Umbilical cord (tissue), 1 donor: ENCODE measurements at regions not wholly inside any gene's neighbourhood (a gene's known extent, or its start where the extent isn't known, plus 50 kb on each side); places are given as distances from the start of the nearest gene placed in this dataset.

Source experiments
- DNase-seq: peaks from one replicate; pipeline ENCODE4 v3.0.0-alpha.2; 2015; ENCODE audit warnings: low spot score

DNA sequence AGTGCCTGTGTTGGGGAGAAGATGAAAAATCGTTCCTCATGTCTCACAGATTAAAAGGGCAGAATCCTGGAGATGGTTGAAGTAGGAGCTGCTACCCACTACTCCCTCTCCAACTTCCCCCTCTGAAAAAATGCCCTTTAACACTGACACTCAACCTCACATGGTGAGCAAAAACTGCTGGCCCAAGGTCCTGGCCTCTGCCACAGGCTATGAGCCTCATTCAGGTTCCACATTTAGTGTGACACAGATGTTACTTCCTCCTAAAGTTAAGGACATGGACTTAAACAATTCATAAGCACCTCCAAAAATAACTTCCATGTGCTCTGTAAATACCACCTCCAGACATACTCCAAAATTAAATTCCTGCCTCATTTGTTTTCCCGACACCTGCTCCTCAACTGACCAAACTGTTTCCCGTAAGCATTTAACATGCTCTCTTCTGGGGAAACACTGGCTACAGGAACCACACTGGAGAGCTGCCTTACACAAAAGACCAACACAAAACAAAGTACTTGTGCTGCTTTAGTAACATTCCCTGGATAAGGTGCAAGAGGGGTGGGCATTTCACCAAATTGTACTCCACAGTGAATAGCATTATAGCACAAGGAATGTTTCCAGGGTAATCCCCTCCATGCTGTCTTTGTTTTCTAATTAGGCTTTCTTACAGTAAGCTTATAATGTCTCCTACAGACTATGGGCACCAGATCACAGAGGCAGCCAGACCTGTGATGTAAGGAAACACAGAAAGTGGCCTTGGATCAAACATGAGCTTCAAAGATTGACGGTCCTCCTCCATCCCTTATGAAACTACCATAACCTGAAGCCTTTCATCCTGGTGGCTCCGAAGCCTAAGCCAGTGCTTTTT lies 57.0 kb downstream of the PHLDA1 start:
- DNase-seq, result no peak

DNA sequence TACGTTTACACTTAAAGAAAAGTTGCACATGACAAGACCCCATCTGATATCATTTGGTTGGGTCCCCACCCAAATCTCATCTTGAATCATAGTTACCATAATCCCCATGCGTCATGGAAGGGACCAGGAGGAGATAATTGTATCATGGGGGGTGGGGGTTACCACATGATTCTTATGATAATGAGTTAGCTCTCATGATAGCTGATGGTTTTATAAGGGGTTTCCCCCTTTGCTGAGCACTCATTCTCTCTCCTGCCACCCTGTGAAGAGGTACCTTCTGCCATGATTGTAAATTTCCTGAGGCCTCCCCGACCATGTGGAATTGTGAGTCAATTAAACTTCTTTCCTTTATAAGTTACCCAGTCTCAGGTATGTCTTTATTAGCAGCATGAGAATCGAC lies 60.3 kb downstream of the PHLDA1 start:
- DNase-seq, result no peak

DNA sequence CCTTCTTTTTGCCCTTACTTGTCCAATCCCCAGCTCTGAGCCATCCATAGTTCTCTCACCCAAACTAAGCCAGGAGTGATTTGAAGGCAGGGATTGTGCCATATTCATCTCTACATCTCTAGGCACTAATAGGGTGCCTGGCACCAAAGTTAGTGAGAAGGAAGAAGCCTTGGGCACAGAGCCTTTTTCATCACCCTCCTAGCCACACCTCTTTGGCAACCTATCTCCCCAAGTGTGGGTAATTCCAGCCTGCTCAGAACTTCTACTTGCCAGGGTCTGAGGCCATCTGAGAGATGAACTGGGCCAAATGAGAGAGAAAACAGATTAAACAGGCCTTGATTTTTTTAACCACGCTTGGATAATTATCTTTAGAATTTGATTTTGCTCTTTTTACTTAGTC lies 61.3 kb downstream of the PHLDA1 start:
- DNase-seq, result no peak

DNA sequence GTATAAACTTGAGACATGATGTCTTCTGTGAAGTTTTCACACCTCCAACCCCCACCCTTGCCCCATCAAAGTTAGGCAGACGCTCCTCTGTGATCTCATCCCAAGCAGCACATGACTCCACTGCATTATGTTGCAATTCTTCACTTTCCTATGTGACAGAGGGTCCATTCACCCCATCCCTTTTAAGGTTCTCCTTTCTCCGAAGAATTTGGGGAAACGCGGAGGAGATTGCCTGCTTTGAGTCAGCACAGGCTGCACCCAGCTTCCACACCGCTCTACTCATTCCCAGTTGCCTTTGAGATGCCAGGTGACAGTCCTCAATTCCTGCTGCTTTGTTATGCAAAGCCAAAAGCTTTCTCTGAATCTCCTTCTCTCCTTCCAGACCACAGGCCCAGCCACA lies 61.8 kb downstream of the PHLDA1 start:
- no peak for DNase-seq

DNA sequence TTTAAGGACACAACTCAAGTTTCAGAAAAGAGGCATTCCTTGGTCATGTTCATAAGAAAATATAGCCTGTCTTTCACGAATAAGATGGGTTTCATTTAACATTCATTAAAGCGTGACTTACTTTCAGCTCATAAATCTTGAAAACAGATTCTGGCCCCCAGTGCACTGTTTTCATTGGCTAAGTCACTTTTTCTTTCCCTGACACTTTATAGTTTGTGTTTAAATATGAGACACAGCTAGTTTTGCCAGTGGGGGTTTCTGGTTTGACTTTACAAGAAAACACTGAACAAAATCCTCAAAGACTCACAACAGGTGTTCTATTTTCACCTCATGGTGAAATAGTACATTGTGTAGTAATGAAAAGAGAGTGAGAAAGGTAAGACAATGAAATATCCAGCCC lies 65.9 kb downstream of the PHLDA1 start:
- DNase-seq, result no peak

DNA sequence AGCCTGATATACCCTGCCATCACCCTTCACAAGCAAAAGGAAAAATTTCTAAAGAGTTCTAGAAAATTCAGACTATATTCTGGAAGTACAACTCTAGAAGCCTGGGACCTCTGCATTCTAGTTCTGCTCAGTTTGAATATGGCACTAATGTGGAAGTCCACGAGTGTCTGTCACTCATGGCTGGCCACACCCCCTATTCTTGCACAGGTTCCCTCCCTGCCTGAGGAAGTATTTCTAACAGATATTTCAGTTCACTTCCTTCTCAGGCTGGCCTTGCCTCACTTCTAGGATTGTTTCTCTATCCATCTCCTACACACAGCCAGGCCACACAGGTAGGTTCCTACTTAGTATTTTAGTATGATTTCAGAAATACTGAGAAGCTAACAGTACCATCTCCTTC lies 67.4 kb downstream of the PHLDA1 start:
- no peak for DNase-seq

DNA sequence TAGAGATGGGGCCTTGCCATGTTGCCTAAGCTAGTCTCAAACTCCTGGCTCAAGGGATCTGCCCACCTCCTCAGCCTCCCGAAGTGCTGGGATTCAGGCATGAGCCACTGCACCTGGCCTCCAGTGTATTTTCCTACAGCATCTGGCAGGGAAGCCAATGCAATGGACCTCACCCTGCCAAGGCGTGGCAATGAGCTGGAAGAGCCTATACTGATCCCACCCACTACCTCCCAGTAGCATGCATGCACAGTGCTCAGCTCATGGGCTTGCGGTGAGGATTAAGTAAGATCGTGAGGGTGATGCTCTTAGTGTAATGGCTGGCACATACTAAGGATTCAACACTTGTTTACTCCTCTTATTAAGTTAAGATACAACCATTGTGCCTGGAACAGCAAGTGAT lies 69.7 kb downstream of the PHLDA1 start:
- no peak for DNase-seq

DNA sequence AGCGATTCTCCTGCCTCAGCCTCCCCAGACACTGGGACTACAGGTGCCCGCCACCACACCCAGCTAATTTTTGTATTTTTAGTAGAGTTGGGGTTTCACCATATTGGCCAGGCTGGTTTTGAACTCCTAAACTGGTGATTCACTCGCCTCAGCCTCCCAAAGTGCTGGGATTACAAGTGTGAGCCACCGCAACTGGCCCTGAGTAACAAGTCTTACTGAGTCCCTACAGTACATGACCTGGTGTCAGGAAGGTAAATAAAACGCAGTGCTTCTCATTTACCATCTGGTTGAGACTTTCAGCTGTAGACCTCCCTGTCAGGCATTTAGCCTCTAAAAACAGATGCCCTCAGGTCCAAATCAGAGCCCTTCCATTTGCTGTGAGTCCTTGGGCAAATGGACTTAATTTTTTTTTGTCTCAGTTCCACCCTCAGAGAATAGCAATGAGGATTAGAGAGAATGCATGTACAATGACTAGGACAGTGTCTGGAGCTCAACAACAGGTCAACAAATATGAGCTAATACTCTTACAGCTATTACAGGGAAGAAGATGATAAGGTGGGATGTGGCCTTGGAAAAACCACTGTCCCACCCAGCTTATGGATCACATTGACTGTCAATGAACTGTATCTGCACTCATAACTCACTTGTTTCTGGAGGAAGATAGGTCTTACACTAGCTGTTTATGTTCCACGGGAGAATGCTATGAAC lies 70.5 kb downstream of the PHLDA1 start:
- no peak for DNase-seq

DNA sequence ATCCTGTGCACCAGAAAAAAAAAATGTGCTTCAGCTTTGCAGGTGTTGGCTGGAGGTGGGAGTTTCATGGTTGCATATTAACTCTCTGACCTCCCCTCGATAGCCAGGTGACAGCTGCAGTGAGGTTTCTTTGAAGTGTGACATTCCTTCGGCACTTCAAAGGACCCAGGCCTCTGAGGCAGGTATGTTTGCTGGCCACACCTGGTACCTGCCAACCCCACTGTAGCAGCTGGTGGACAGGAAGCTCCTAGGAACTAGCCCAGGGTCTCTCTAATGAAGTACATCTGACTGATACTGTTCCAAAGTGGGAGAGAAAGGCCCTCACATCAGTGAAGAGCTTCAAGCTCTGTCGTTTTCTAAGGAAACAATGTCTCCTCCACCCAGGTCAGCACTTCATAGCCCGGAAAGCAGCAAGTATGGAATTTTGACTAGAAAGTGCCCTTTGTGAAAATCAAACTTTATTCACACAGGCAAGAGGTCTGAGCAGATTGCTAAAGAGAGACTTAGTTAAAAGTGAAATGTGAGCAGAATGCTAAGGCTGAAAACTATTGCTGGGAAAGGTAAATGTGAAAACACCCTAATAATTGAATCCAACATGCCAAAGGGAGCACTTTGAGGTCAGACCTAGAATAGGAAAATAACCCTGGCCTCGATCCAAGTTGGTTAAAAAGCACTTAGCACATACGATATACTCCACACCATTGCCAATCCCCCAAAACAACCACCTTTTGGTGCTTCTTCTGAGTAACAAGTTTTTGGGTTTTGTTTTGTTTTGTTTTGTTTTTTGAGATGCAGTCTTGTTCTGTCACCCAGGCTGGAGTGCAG lies 71.3 kb downstream of the PHLDA1 start:
- DNase-seq, result no peak

DNA sequence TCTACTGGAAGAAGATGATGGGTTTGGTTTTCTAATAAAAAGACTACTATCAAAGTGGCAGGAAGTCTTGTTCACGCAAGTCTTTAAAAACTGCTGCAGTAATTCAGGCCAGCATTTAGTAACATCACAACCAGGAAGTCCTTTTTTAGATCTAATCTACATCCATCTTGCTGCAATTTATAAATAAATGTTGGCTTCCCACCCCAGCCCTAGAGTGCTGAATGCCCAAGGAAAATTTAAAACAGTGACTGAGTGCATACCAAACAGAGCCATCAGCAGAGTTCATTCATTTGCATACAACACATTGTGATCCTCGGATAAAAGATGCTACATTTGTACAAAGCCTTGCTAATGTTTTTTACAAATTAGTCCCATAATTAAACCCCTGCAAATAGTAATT lies 72.1 kb downstream of the PHLDA1 start:
- no peak for DNase-seq

DNA sequence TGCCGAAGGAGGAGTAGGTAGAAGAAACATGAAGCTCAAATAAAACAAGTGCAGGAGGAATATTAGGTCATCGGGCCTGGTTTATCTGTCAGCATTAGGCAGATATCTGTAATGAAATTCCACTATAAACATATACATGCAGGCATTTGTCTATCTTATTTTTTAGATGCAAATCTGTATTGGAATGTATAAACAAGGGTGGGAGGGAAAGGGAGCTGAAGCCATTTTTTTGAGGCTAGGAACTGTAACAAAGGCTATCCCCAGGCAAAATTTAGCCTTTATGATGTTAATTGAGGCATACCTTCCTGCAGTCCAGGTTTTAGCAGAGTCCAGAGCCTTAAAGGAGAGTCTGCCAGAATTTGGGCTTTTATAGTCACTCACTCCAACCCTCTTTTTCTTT lies 72.5 kb downstream of the PHLDA1 start:
- no peak for DNase-seq

DNA sequence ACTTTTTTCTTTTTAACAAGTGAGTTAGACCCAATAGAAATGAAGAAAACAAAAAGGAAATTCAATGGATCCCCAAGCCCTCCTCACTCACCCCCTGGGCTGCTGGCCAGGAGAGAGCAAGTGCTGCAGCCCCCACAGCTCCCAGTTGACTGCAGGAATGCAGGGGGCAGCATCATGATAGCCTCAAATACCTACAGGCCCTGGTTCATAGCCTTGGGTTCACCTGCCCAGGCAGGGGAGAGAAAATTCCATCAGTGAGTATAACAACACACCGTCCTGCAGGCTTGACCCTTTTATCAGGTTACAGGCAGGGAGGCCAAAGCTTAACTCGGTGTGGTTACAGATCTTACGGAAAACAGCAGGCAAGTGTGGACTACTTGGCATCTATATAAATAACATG lies 76.3 kb downstream of the PHLDA1 start:
- no peak for DNase-seq

DNA sequence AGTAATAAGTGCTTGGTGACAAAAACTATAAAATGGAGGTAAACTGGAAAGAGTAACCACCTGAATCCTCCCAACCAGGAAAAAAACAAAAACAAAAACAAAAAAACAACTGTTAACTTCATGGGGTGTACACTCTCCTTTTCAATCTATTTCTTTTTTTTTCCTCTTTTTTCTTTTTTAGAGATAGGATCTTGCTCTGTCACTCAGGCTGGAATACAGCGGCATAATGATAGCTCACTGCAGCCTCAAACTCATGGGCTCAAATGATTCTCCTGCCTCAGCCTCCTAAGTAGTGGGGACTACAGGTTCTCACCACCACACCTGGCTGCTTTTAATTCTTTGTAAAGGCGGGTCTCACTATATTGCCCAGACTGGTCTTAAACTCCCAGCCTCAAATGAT lies 76.8 kb downstream of the PHLDA1 start:
- no peak for DNase-seq

DNA sequence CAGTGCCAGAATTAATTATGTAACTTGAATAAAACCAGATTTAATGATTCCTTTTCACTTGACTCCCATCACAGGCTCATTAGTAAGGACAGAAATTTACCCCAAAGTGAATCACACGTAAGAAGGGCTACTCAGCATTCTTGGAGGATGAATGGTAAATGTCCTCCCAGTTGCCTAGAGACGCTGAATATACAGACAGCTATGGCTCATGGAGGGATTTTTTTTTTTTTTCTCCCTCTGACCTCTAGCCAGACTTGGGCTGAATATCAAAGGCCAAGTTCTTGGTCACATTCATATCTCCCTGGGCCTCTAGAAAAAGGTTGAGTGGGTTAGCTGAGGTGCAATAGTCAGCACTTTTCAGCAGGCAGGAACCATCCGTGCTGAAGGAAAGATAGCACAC lies 77.5 kb downstream of the PHLDA1 start:
- peak; percentile 67 for DNase-seq

DNA sequence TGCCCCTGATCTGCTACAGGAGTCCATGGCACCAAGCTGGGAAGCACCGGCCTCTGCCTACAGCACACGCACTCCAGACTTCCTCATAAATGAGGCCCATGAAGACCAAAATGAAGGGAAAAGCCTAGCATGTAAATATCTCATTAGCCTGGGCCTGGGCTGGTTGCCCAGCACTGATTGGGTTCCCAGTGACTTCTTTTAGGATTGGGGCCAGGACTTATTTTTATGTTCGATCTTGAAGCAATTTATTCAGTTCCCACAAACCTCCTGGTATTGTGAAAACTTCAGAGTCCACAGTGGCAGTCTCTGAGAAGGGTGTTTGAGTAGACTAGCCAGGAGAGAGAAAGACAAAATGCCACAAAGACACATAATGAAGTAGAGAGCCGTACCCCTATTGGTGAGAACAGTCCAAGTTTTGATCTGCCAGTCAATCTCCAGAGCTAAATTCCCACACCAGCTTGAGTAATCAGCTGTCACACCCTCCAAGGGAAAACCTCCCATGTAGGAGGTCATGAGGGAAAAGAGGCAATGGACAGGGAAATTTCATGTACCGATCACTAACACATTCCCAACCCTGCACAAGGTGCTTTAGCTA lies 78.2 kb downstream of the PHLDA1 start:
- DNase-seq, result no peak

DNA sequence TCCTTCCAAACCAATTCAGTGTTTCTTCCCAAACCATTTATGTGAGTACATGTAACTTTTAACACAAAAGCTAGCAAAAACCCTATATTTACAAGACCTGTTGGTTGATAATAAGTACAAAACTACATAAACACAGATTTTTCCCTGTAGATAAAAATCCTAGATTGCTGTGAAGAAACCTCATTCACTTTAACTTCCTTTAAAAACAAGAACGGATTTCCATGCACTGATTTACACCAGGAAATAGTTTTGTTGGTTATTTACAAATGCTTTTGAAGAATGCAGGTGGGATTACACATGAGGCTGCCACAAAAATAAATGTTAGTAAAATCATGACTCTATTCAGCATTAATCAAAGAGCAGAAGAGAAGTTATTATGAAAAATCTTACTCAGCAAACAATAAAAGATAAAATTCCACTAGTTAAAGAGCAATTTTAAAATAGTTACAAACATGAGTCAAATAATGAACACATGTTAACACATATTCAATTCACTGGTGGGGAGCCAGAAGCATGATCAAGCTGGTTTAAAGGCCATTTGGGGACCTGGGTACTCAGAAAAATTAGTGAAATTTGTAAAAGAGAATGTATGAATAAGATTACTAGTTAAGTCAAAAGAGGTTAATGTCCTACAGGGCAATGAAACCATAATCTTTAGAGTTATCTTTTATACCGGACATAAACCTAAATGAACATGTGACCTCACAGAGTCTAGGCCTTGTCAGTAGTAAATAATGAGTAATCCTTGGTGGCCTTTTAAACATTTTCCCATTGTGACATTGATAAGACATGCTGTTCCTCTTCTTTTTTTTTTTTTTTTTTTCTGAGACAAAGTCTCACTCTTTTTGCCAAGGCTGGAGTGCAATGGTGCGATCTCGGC lies 79.9 kb downstream of the PHLDA1 start:
- DNase-seq, result no peak

DNA sequence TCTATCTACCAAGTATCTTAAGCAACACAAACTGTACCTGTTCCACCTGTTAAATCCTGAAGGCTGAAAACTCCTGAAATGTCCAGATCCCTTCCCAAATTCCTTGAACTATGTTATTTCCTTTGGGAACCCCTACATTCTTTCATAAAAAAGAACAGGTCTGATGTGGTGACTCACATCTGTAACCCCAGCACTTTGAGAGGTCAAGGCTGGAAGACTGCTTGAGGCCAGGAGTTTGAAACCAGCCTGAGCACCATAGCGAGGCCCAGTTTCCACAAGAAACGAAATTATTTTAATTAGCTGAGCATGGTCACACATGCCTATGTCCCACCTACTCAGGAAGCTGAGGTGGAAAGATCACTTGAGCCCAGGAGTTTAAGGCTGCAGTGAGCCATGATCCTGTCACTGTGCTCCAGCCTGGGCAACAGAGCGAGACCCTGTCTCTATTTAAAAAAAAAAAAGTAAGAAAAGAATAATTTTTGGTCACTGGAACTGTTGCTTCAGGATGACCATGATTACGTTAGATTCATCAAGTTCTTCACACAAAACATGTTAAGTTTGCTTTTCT lies 84.3 kb downstream of the PHLDA1 start:
- no peak for DNase-seq

DNA sequence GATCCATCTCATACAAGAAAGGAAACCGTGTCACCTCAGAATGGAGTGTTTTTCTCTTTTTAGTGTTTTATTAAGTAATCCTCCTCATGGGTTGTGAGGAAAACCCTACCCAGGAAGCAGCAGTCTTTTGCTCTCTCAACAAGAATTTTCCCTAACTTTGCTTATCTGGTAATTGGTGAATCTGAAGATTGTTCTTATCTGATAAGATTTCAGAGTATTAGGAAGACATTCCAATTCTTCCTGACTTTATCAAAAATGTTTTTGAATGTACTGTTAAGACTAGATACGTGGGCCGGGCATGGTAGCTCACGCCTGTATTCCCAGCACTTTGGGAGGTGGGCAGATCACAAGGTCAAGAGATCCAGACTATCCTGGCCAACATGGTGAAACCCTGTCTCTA lies 86.0 kb downstream of the PHLDA1 start:
- no peak for DNase-seq

DNA sequence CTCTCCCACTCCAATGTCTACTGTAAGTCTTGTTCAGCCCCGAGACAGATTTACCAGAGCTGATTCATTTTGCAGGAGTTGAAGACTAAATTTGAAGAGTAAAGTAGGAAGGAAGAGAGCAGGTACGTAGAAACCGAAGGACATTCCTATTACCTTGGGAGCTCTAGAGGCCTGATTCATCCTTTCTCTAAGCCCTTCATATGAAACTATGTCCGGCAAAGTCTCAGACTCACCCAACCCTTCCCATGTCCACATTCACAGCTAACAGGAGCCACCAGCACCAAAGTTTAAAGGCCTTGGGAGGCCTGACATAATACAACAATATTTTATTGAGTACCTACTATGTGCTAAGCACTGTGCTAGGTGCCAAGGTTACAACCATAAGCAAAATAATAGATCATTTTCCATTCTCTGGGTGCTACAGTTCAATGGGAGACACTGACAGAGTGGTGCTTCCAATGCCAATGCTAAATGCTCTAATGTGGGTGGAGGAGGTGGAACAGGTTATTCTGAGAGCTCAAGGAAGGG lies 86.6 kb downstream of the PHLDA1 start:
- DNase-seq, result no peak
